ENCODE measurements at regions not wholly inside any gene's neighbourhood (a gene's known extent, or its start where the extent isn't known, plus 50 kb on each side); places are given as distances from the start of the nearest gene placed in this dataset.

GRCh38 chr21:28142697-28143096 lies 850.0 kb downstream of the LTN1 start:
- TF ChIP-seq POLR2A (IDR thresholded peaks at IDR 0.05; ENCODE audit: low read length) (no peak), GATA1 (IDR thresholded peaks at IDR 0.05; ENCODE audit: low read depth, low read length) (no peak)
